Muscle of leg (tissue), 3 donors: ENCODE measurements at regions not wholly inside any gene's neighbourhood (a gene's known extent, or its start where the extent isn't known, plus 50 kb on each side); places are given as distances from the start of the nearest gene placed in this dataset.

Experiments
- DNase-seq: peaks from one replicate; pipeline ENCODE4 v3.0.0; 2013
- H3K27ac ChIP-seq: one replicate; pipeline ENCODE4 v1.5.1; 2013; ENCODE audit warnings: mild to moderate bottlenecking, low read length, control low read depth
- H3K27me3 ChIP-seq: one replicate; pipeline ENCODE4 v1.6.1; 2013; ENCODE audit warnings: low read length; ENCODE audit not compliant: control insufficient read depth, insufficient read depth
- H3K36me3 ChIP-seq: one replicate; pipeline ENCODE4 v1.6.1; 2013; ENCODE audit warnings: low read length; ENCODE audit not compliant: control insufficient read depth, insufficient read depth
- H3K4me1 ChIP-seq: one replicate; pipeline ENCODE4 v1.6.1; 2013; ENCODE audit warnings: low read length; ENCODE audit not compliant: control insufficient read depth, insufficient read depth
- H3K4me3 ChIP-seq: one replicate; pipeline ENCODE4 v1.5.1; 2013; ENCODE audit warnings: low read length, control low read depth
- H3K9me3 ChIP-seq: replicated peaks from 2 replicates; pipeline ENCODE4 v1.6.1; 2013; ENCODE audit warnings: low read depth, low read length; ENCODE audit not compliant: control insufficient read depth
- WGBS: methylation state at CpG from one replicate; pipeline ENCODE4 v1.1.5; 2013; ENCODE audit warnings: missing lambda C conversion rate; ENCODE audit not compliant: insufficient coverage; 5-methylcytosine and 5-hydroxymethylcytosine counted together

DNA sequence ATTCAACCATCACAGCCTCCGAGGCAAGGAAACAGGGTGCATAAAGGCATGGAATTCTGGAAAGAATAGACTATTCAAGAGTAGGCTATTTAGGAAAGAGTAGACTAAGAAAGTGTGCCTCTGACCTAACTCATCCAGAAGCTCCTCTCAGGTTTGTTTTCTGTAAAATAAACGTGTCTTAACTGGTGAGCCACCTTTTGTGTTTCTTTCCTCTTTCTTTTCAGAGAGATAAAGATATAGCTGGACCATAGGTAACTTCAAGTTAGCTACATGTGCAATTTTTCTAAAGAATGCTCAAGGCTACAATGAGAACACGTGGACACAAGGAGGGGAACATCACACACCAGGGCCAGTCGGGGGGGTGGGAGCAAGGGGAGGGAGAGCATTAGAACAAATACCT lies 577.0 kb downstream of the TYW1 start:
- H3K4me1 ChIP-seq, result no peaks in the 10 kb centered on the region
- no peaks in the 10 kb centered on the region for H3K36me3 ChIP-seq
- H3K27me3 ChIP-seq, result no peaks in the 10 kb centered on the region
- H3K27ac ChIP-seq, result no peak overlapping the region
- no peak overlapping the region for H3K4me3 ChIP-seq
- no peaks in the 10 kb centered on the region for H3K9me3 ChIP-seq
- DNase-seq, result no peak
- 60% methylated on average over 1 of the region's 4 CpGs for WGBS

DNA sequence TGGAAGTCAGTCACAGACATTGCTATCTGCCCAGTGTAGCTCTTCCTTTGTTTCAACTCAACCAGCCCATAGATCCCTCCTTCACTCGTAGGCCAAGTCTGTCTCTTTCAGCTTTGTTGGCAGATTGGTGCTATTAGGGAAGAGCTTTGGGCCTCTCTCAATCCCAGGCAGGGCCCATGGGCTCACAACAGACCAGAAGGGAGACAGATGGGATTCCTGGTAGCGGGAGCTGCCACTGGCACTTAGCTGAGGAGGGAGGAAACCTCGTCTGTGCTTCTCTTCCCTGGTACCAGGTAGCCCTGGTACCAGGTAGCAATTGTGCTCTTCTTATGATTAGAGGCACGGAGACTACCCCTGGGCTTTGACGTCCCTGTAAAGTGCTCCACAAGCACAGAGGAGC lies 592.0 kb downstream of the TYW1 start:
- no peak overlapping the region for H3K4me3 ChIP-seq
- WGBS, result 61% methylated on average over 4 of the region's 5 CpGs
- H3K9me3 ChIP-seq, result peaks cover 12% of the 10 kb centered on the region
- no peaks in the 10 kb centered on the region for H3K27me3 ChIP-seq
- DNase-seq, result no peak
- H3K27ac ChIP-seq, result no peak overlapping the region
- H3K4me1 ChIP-seq, result no peaks in the 10 kb centered on the region
- H3K36me3 ChIP-seq, result no peaks in the 10 kb centered on the region

DNA sequence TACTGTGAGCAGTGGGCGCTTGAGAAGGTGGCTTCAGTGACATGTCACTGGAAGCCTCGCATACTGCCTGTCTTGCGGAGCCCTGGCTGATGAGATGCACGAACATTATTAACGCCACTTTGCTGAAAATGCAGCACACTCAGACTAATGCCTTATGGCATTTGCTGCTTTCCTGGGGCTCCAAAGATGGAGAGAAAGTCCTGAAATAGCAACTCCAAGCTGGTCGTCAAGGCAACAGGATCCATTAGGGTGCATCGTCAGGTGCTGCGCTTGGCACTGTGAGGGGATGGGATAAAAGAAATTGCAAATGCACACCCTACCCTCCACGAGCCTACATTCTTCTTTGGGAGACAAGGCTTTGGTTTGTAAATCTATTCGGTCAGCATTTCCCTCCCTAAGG lies 592.5 kb downstream of the TYW1 start:
- DNase-seq, result no peak
- H3K4me3 ChIP-seq, result no peak overlapping the region
- no peaks in the 10 kb centered on the region for H3K4me1 ChIP-seq
- peaks cover 5% of the 10 kb centered on the region for H3K27me3 ChIP-seq
- H3K27ac ChIP-seq, result no peak overlapping the region
- H3K36me3 ChIP-seq, result no peaks in the 10 kb centered on the region
- peaks cover 11% of the 10 kb centered on the region for H3K9me3 ChIP-seq
- WGBS, result 73% methylated on average over 5 of the region's 10 CpGs

DNA sequence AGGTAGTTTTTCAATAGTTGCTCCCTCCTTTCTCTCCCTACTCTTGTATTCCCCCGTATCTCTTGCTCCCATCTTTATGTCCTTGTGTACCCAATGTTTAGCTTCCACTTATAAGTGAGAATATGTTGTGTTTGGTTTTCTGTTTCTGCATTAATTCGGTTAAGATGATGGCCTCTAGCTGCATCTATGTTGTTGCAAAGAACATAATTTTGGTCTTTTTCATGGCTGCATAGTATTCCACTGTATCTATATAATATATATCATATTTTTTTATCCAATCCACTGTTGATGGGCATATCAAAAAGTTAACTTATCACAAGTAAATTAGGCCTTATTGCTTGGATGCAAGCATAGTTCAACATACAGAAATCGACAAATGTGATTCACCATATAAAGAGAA lies 594.0 kb downstream of the TYW1 start:
- no peak for DNase-seq
- H3K4me1 ChIP-seq, result no peaks in the 10 kb centered on the region
- H3K27me3 ChIP-seq, result peaks cover 5% of the 10 kb centered on the region
- no peak overlapping the region for H3K27ac ChIP-seq
- H3K4me3 ChIP-seq, result no peak overlapping the region
- no CpG with 5 or more reads among the region's 3 CpGs for WGBS
- no peaks in the 10 kb centered on the region for H3K36me3 ChIP-seq
- H3K9me3 ChIP-seq, result peaks cover 11% of the 10 kb centered on the region

DNA sequence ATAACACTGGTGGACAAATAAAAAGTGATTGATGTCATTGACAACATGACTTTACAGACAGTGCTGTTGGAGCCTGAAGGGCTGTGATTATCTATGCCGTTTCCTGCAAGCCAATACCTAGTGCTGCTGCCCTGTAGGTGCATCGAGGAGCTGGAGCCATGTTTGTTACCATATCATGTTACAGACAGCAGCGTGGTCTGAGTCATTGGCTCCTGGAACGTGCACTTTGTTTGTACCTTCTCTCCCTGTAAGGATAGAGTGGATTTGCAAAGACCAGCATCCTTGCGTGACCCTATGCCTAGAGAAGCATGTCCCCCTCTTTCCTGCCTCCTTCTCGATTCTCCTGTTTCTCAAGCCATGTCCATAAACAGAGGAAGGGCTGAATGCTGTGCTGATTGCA lies 597.2 kb downstream of the TYW1 start:
- DNase-seq, result no peak
- Histone ChIP-seq H3K4me3 (no peak overlapping the region), H3K36me3 (no peaks in the 10 kb centered on the region), H3K27me3 (peaks cover 5% of the 10 kb centered on the region), H3K27ac (no peak overlapping the region), H3K9me3 (no peaks in the 10 kb centered on the region), H3K4me1 (no peaks in the 10 kb centered on the region)
- 12% methylated on average over 4 of the region's 6 CpGs for WGBS

DNA sequence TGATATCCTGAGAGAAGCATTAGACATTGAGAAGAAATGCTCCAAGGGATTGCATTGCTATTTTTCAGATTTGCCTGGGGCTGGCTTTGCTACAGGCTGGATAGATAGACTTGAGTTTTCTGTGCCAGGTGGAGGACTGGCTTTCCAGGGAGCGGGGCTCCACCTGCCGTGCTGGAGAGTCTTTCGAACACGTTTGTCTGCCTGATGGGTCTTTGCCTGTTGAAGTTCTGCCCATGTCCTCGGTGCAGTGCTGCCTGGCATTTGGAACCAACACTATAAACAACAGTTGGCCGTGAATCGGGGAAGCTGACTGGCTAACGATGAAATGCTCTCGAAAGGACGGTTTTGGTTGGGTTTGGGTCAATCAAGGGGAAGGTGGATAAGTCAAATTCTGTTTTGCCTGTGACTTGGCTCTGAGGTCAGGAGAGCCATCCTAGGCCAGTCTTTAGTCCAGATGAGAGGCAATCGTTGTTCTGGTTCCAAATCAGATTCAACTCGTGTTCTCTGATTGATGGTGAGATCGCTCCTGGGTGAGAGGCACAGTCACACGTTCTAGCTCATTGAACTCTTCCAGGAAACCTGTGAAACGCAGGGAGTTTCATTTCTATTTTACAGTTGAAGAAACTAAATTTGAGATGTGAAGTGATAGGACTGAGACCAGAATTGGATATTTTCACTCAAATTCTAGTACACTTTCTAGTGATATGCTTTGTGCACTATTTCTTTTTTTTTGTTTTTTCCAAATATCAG lies 599.0 kb downstream of the TYW1 start:
- 84% methylated on average over 11 of the region's 15 CpGs for WGBS
- no peak for DNase-seq
- Histone ChIP-seq H3K4me3 (no peak overlapping the region), H3K9me3 (no peaks in the 10 kb centered on the region), H3K27me3 (peaks cover 5% of the 10 kb centered on the region), H3K36me3 (no peaks in the 10 kb centered on the region), H3K4me1 (no peaks in the 10 kb centered on the region), H3K27ac (no peak overlapping the region)

DNA sequence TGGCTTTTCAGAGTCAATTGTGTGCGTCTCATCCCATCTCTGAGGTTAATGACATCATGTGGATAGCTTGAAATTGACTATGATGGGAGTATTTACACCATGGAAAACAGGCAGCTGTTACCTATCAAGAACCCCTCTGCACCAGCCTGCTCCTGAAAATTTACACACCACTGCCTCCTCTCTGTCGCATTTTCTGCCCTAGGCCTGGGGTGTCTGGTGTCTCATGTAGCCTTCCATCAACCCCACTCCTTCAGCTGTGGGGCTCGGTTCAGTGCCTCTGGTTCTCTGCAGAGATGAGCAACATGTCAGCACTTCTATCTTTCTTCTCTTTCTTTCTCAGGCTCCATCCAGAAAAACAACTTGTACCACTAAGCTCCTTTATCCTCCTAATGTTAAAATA lies 600.5 kb downstream of the TYW1 start:
- Histone ChIP-seq H3K27ac (no peak overlapping the region), H3K4me1 (peaks cover 1% of the 10 kb centered on the region), H3K4me3 (no peak overlapping the region), H3K36me3 (no peaks in the 10 kb centered on the region), H3K9me3 (no peaks in the 10 kb centered on the region), H3K27me3 (peaks cover 7% of the 10 kb centered on the region)
- 76% methylated on average over 2 of the region's 3 CpGs for WGBS
- no peak for DNase-seq

DNA sequence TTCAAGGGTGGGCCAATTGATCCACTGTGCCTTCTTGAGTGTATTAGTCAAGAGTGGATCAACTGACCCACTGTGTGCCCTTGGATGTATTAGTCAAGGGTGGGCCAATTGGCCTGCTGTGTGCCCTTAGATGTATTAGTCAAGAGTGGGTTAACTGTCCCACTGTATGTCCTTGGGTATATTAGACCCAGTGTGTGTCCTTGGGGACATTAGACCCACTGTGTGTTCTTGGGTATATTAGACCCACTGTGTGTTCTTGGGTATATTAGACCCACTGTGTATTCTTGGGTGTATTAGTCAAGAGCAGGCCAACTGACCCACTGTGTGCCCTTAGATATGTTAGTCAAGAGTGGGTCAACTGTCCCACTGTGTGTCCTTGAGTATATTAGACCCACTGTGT lies 601.8 kb downstream of the TYW1 start:
- no peak for DNase-seq
- Histone ChIP-seq H3K4me1 (peaks cover 2% of the 10 kb centered on the region), H3K36me3 (no peaks in the 10 kb centered on the region), H3K9me3 (no peaks in the 10 kb centered on the region), H3K4me3 (no peak overlapping the region), H3K27ac (no peak overlapping the region), H3K27me3 (peaks cover 9% of the 10 kb centered on the region)

DNA sequence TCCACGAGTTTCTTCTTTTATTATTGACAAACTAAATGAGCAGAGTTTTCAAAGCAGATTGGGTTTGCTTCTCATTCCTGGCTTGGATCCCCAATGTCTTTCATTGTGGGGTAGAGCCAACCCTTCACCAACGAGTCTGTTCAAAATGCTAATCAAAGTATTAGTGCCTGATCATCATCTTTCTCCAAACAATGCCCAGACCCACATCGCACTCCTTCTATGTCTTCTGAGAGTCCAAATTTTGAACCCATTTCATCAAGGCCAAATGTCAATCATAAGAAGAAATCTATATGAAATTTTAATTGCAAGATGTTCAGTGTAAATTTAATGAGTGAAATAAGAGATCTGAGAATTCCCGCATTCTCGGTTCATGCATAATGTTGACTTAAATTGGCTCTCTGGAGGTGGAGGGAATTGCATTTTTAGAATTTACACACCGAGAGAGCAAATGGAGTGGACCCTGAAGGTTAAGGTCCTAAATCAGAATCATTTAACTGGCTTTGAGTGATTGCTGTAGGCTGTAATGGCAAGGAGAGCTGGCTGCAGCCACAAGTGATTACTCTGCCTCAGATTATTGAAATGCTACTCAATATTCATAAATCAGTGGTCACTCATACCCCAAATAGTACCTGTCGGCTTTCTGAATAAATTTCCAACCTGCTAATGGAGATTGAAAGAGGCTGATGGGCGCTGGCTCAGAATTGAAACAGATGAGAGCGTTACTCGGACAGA lies 602.9 kb downstream of the TYW1 start:
- Histone ChIP-seq H3K4me3 (no peak overlapping the region), H3K9me3 (no peaks in the 10 kb centered on the region), H3K27ac (no peak overlapping the region), H3K36me3 (no peaks in the 10 kb centered on the region), H3K4me1 (peaks cover 2% of the 10 kb centered on the region), H3K27me3 (peaks cover 4% of the 10 kb centered on the region)
- WGBS, result 85% methylated on average over 6 of the region's 10 CpGs
- DNase-seq, result no peak

DNA sequence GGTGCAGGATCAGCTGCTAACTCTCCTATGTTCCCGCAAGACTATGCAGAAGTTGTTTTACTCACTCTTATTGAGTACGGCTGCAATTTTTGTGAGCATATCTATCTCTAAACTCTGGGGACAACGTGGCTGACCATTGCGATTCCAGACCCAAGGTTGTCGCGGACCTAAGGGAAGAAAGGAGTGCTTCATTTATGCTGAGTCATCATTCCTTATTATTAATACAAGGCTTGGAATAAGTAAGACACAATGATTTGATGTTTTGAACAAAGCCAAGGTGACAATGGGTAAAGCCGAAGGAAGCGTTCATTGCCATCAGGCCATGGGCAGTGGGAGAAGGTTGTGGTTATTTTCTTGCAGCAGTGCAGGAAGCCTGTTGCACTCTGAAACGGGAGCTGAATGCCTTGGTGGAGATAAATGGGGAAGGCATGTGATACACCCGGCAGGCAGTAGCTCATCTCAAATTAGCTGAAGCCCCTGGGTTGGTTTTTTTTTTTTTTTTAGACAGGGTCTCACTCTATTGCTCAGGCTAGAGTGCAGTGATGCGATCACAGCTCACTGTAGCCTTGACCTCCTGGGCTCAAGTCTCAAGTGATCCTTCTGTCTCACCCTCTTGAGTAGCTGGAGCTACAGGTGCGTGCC lies 605.7 kb downstream of the TYW1 start:
- Histone ChIP-seq H3K27ac (no peak overlapping the region), H3K36me3 (no peaks in the 10 kb centered on the region), H3K9me3 (peaks cover 7% of the 10 kb centered on the region), H3K4me3 (no peak overlapping the region), H3K4me1 (peaks cover 2% of the 10 kb centered on the region), H3K27me3 (peaks cover 6% of the 10 kb centered on the region)
- DNase-seq, result no peak
- 80% methylated on average over 5 of the region's 12 CpGs for WGBS
